Fibroblast of mammary gland (primary cell): ENCODE measurements at regions not wholly inside any gene's neighbourhood (a gene's known extent, or its start where the extent isn't known, plus 50 kb on each side); places are given as distances from the start of the nearest gene placed in this dataset.

ENCODE experiments used
- DNase-seq: peaks from one replicate; pipeline ENCODE4 v3.0.0-alpha.2; 2010; ENCODE audit warnings: low read depth
- H3K4me3 ChIP-seq: 2 replicates; pipeline ENCODE4 v1.5.1; 2011; ENCODE audit warnings: low read depth, mild to moderate bottlenecking, low read length, moderate library complexity; ENCODE audit not compliant: control insufficient read depth
- TF ChIP-seq, protein P1 (sequence below): conservative IDR thresholded peaks from 2 replicates; pipeline ENCODE4 v1.5.1; 2011; ENCODE audit warnings: low read depth, low read length, inconsistent platforms; ENCODE audit not compliant: control insufficient read depth, insufficient read depth

DNA sequence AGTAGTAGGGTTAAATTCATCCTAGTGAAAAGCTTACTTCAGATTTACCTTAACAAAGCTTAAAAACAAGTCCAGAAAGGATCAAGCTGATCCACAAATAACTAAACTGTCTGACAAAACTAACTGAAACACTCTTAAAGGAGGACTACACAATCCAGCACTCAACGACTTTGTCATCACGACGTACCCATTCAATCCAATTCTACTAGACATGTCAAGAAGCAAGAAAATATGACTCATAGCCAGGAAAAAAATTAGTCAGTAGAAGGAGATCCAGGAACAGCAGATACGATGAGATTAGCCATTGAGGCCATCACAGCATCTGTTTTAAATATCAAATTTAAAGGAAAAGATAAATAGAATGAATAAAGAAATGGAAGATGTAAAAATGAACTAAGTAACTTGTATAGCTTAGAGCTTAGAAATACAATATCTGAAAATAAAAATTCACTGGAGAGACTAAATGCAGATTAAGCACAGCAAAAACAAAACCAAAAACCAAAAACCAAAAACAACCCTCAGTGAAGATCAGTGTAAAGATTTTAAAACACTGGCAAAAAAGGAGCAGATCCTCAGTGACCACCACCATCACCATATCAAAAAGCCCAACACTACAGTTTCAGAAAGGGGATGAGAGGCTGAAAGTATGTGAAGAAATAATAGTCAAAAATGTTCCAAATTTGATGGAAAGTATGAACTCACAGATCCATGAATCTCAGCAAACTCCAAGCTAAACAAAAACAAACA lies 95.0 kb upstream of the CCND2 start:
- TF ChIP-seq, protein P1, sequence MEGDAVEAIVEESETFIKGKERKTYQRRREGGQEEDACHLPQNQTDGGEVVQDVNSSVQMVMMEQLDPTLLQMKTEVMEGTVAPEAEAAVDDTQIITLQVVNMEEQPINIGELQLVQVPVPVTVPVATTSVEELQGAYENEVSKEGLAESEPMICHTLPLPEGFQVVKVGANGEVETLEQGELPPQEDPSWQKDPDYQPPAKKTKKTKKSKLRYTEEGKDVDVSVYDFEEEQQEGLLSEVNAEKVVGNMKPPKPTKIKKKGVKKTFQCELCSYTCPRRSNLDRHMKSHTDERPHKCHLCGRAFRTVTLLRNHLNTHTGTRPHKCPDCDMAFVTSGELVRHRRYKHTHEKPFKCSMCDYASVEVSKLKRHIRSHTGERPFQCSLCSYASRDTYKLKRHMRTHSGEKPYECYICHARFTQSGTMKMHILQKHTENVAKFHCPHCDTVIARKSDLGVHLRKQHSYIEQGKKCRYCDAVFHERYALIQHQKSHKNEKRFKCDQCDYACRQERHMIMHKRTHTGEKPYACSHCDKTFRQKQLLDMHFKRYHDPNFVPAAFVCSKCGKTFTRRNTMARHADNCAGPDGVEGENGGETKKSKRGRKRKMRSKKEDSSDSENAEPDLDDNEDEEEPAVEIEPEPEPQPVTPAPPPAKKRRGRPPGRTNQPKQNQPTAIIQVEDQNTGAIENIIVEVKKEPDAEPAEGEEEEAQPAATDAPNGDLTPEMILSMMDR: no peak
- peak; percentile 25 for DNase-seq
- H3K4me3 ChIP-seq: no peak overlapping the region

DNA sequence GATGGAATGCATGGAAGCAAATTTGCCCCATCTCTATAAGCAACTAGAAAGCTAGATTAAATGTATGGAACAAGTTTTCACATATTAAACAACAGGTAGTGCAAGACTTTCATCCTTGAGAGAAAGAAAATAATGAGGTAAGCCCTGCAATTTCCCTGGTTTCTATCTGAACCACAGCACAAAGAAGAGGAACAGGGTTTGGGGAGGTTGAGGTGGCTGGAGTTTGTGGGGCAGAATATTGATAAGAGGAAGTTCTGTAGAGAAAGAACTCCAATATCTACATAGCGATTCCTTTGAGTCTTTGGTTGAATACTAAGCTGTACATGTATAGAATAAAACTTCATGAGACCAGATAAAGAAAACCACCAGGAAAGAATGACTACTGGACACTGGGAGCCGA lies 96.3 kb upstream of the CCND2 start:
- no peak for DNase-seq
- TF ChIP-seq, protein P1: no peak
- no peak overlapping the region for H3K4me3 ChIP-seq

DNA sequence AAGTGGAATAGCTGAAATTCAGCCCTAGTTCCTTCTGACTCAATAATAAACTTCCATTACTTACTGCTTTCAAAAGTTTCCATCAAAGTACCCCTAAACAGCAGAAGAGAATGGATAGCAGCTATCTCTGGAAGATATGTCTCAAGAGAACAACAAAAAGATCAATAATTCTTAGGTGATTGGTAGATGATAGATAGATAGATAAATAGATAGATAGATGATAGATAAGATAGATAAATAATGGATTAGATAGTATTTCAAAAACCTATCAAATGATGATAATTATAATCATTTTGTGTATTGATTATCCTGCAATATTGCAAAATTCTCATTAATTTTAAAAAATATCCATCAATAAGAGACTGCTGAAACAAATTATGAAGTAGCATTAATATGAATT lies 97.4 kb upstream of the CCND2 start:
- TF ChIP-seq, protein P1: no peak
- DNase-seq: no peak
- no peak overlapping the region for H3K4me3 ChIP-seq

DNA sequence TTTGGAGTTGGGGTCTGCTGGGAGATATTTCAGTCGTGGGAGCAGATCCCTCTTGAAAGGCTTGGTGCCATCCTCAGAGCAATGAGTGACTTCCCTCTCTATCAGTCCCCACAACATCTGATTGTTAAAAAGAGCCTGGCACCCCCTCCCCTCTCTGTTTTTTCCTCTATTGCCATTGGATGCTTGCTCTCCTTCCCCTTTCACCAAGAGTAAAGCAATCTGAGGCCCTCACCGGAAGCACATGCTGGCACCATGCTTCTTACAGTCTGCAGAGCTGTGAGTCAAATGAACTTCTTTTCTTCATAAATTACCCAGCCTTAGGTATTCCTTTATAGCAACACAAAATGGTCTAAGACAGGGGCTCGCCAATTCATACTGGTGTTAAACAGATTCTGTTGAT lies 99.1 kb upstream of the CCND2 start:
- no peak overlapping the region for H3K4me3 ChIP-seq
- no peak for DNase-seq
- TF ChIP-seq, protein P1: no peak

DNA sequence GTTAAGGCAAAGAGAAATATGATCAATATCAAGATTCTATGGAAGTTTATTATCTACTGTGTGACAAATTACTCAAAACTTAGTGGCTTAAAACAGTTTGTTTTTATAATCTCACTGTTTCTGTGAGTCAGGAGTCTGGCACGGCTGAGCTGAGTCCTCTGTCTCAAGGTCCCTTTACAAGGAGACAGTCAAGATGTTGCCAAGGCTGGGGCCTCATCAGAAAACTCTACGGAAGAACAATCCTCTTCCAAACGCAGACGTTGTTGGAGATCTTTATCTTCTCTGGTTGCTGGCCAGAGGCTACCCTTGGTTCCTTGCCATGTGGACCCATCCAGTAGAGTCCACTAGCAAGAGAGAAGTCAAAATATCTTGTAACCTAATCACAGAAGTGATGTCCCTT lies 100.6 kb upstream of the CCND2 start:
- DNase-seq: no peak
- TF ChIP-seq, protein P1: no peak

DNA sequence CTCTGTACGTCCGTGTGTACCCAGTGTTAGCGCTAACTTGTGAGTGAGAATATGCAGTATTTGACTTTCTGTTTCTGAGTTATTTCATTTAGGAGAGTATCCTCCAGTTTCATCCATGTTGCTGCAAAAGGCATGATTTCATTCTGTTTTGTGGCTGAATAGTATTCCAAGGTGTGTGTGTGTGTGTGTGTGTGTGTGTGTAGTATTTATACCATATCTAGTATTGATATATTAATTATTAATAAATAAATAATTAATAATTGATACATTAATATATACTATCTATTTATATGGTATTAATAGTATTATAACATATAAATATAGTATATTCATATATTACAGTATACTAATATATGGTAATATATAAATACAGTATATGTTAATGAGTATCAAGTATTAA lies 101.8 kb upstream of the CCND2 start:
- no peak overlapping the region for H3K4me3 ChIP-seq
- TF ChIP-seq, protein P1: no peak
- no peak for DNase-seq

More for the DNA sequence above, 100.6 kb upstream of the CCND2 start:
- H3K4me3 ChIP-seq: no peak overlapping the region
